ENCODE measurements at regions not wholly inside any gene's neighbourhood (a gene's known extent, or its start where the extent isn't known, plus 50 kb on each side); places are given as distances from the start of the nearest gene placed in this dataset.

DNA sequence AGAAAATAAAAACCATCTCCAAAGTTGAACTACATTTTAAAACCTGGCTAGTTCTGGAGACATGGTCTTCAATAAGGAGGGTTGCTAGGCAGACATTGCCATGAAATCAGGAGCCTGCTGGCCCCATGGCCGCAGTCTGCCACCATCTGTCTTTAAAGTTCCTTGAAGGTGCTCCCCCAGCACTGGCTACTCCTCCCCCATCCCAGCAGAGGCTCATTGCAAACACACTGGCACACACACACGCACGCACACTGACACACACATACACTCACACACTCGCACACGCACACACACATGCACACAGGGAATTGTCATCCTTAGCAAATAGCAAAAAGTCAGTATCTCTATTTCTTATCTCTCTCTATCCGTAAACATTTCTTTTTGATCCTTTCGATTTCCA is 68.4 kb downstream of the ZIC5 start:
- peaks cover 25 to 58% (median 44%) of the 10 kb centered on the region in 3 donors for H3K27me3 Mint-ChIP-seq (ENCODE audit: low read depth in 3 of 3)
- H3K4me1 ChIP-seq (ENCODE audit: control insufficient read depth in 1 of 2, insufficient read depth in 2 of 2, low read length in 2 of 2), result no peaks in the 10 kb centered on the region
- no peaks in the 10 kb centered on the region for H3K79me2 ChIP-seq (ENCODE audit: insufficient read depth, low read length)
- no peak overlapping the region for H3K4me3 ChIP-seq (replicated peaks in 1 of 3; ENCODE audit: low read depth in 2 of 3, low read length in 3 of 3)
- no peaks in the 10 kb centered on the region for H3K36me3 ChIP-seq (replicated peaks in 1 of 2; ENCODE audit: control insufficient read depth in 1 of 2, insufficient read depth in 2 of 2, low read length in 2 of 2)
- no peak overlapping the region for H3K9ac ChIP-seq (ENCODE audit: insufficient read depth, low read length, poor library complexity, severe bottlenecking)
- WGBS (ENCODE audit: insufficient coverage), result 98% methylated on average over 5 of the region's 7 CpGs
- H3K27ac Mint-ChIP-seq, result no peak overlapping the region
- H2AFZ ChIP-seq (ENCODE audit: insufficient read depth, low read depth, low read length, poor library complexity, severe bottlenecking), result no peak overlapping the region
- H3K9me3 ChIP-seq (replicated peaks in 1 of 2; ENCODE audit: control insufficient read depth in 1 of 2, insufficient read depth in 1 of 2, low read length in 2 of 2), result no peaks in the 10 kb centered on the region
- H3K4me1 Mint-ChIP-seq, result no peaks in the 10 kb centered on the region
- TF ChIP-seq, protein P1, sequence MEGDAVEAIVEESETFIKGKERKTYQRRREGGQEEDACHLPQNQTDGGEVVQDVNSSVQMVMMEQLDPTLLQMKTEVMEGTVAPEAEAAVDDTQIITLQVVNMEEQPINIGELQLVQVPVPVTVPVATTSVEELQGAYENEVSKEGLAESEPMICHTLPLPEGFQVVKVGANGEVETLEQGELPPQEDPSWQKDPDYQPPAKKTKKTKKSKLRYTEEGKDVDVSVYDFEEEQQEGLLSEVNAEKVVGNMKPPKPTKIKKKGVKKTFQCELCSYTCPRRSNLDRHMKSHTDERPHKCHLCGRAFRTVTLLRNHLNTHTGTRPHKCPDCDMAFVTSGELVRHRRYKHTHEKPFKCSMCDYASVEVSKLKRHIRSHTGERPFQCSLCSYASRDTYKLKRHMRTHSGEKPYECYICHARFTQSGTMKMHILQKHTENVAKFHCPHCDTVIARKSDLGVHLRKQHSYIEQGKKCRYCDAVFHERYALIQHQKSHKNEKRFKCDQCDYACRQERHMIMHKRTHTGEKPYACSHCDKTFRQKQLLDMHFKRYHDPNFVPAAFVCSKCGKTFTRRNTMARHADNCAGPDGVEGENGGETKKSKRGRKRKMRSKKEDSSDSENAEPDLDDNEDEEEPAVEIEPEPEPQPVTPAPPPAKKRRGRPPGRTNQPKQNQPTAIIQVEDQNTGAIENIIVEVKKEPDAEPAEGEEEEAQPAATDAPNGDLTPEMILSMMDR (IDR thresholded peaks at IDR 0.05), result no peak
- no peak overlapping the region for H3K27ac ChIP-seq (ENCODE audit: low read depth in 1 of 2, low read length in 2 of 2)
- no peaks in the 10 kb centered on the region for H3K36me3 Mint-ChIP-seq
- intact Hi-C loops (cut with micrococcal nuclease), result no loop called here
- no peaks in the 10 kb centered on the region for H4K20me1 ChIP-seq (ENCODE audit: insufficient read depth, low read length)
- H3K27me3 ChIP-seq (ENCODE audit: control insufficient read depth in 2 of 2, insufficient read depth in 2 of 2, low read length in 2 of 2), result peaks cover 9 to 29% of the 10 kb centered on the region in 2 donors
- H3K9me3 Mint-ChIP-seq, result no peaks in the 10 kb centered on the region
- H3K4me2 ChIP-seq (replicated peaks; ENCODE audit: extremely low read depth, low read length, poor library complexity, severe bottlenecking), result no peak overlapping the region
- H3K4me3 Mint-ChIP-seq, result peak overlapping the region in 1 of 2 donors; percentile 10
- DNase-seq, result no peak

DNA sequence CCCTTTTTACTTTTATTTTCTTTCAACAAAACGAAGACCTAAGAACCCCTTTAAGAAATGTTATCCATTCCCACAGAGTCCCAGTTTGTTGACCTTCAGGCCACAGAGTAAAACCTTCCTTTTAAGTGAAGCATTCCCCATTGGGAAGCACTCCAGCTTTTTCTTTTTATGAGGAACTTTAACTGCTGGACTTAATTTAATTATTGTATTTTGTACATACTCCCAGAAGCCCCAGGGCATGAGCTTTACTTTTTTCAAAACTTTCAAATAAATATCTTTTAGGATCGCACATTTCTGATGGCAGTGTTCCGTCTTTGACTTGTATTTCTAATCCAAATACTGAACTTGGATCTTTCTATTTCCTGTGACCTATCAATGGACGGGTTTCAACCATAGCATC is 68.9 kb downstream of the ZIC5 start:
- Histone ChIP-seq H3K79me2 (ENCODE audit: insufficient read depth, low read length) (no peaks in the 10 kb centered on the region), H3K27ac (ENCODE audit: low read depth in 1 of 2, low read length in 2 of 2) (no peak overlapping the region), H2AFZ (ENCODE audit: insufficient read depth, low read depth, low read length, poor library complexity, severe bottlenecking) (no peak overlapping the region), H3K9me3 (replicated peaks in 1 of 2; ENCODE audit: control insufficient read depth in 1 of 2, insufficient read depth in 1 of 2, low read length in 2 of 2) (no peaks in the 10 kb centered on the region), H4K20me1 (ENCODE audit: insufficient read depth, low read length) (no peaks in the 10 kb centered on the region), H3K27me3 (ENCODE audit: control insufficient read depth in 2 of 2, insufficient read depth in 2 of 2, low read length in 2 of 2) (peaks cover 7 to 29% of the 10 kb centered on the region in 2 donors), H3K4me1 (ENCODE audit: control insufficient read depth in 1 of 2, insufficient read depth in 2 of 2, low read length in 2 of 2) (no peaks in the 10 kb centered on the region), H3K9ac (ENCODE audit: insufficient read depth, low read length, poor library complexity, severe bottlenecking) (no peak overlapping the region), H3K4me3 (replicated peaks in 1 of 3; ENCODE audit: low read depth in 2 of 3, low read length in 3 of 3) (no peak overlapping the region), H3K4me2 (replicated peaks; ENCODE audit: extremely low read depth, low read length, poor library complexity, severe bottlenecking) (no peak overlapping the region), H3K36me3 (replicated peaks in 1 of 2; ENCODE audit: control insufficient read depth in 1 of 2, insufficient read depth in 2 of 2, low read length in 2 of 2) (no peaks in the 10 kb centered on the region)
- Mint-ChIP-seq H3K4me1 (no peaks in the 10 kb centered on the region), H3K36me3 (no peaks in the 10 kb centered on the region), H3K9me3 (no peaks in the 10 kb centered on the region), H3K4me3 (no peak overlapping the region), H3K27ac (no peak overlapping the region), H3K27me3 (ENCODE audit: low read depth in 3 of 3) (peaks cover 29 to 57% (median 45%) of the 10 kb centered on the region in 3 donors)
- intact Hi-C loops (cut with micrococcal nuclease), result no loop called here
- no peak for DNase-seq
- WGBS (ENCODE audit: insufficient coverage), result 79% methylated on average over 4 of the region's 4 CpGs
- TF ChIP-seq, protein P1 (IDR thresholded peaks at IDR 0.05), result no peak
